ENCODE measurements at regions not wholly inside any gene's neighbourhood (a gene's known extent, or its start where the extent isn't known, plus 50 kb on each side); places are given as distances from the start of the nearest gene placed in this dataset.

DNA sequence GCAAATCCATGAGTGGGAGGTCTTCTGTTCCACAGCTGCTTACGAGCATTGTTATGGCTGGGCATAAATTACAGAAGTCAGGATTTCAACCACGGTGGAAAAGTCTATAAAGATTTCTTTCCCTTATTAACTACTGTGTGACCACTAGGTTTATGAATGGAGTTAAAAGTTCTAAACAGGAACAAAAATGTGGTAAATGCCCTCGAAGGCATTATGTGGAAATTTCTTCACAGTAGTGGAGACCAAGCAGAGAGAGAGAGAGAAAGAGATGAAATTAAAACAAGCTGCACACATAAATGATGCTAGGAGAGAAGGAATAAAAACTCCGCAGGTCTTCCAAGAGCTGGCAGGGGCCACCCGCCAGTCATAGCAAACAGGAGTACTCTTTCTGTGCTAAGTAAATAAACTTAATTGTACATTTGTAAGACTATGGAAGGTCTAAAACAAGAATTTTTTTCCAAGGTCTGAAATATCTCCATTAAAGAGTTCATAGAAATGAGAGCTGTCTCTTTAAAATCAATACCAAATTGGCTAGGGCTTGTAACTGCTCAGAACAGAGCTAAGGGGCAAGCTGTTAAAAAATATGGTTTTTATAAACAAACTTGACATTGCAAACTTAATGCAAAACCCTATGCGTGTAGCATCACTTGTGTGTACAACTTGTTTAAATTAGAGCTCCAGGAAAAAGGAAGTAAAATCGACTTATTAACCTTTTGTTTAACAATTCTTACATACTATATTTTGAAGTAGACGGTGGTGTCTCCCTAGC, 438.2 kb downstream of the MEIS1 start (continued):
- TF ChIP-seq FOXK2 (IDR thresholded peaks at IDR 0.05) = no peak
- TF ChIP-seq POLR2A (IDR thresholded peaks at IDR 0.05; ENCODE audit: low read depth, low read length) = no peak
- no peak for TF ChIP-seq SP1 (IDR thresholded peaks at IDR 0.05; ENCODE audit: low read depth, low read length)

DNA sequence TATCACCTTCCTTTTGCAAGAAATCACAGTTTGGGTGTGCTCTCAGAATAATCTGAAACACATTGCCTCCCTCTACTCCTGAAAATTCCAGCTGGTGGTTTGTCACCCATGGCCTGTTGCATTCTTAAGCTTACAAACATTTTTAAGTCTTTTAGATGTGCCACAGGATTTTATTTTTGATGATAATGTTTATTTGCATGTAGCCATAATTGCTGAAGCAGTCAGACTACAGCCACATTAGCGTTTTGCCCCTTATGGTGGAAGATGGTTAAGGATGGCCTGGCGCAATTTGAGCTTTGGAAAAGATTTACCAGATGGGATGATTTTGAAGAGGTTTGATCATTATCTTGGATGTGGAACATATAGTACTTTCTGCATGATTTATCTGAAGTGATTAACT, 439.5 kb downstream of the MEIS1 start:
- Histone ChIP-seq H3K4me1 (ENCODE audit: control insufficient read depth, insufficient read depth, low read length) (no peaks in the 10 kb centered on the region), H3K79me2 (ENCODE audit: control insufficient read depth, insufficient read depth, low read length) (no peaks in the 10 kb centered on the region), H3K27ac (ENCODE audit: control insufficient read depth, insufficient read depth) (no peak overlapping the region), H2AFZ (ENCODE audit: control insufficient read depth, low read depth, low read length) (no peak overlapping the region), H3K9ac (ENCODE audit: control insufficient read depth, insufficient read depth, low read length) (no peak overlapping the region), H3K36me3 (ENCODE audit: control insufficient read depth in 2 of 2, insufficient read depth in 2 of 2, low read length in 1 of 2) (no peaks in the 10 kb centered on the region), H4K20me1 (ENCODE audit: control insufficient read depth, insufficient read depth) (no peaks in the 10 kb centered on the region), H3K9me3 (replicated peaks; ENCODE audit: control insufficient read depth, insufficient read depth, low read length) (no peaks in the 10 kb centered on the region), H3K4me2 (ENCODE audit: control insufficient read depth, insufficient read depth) (no peak overlapping the region), H3K27me3 (replicated peaks in 1 of 2; ENCODE audit: control insufficient read depth in 2 of 2, insufficient read depth in 2 of 2, low read length in 1 of 2) (no peaks in the 10 kb centered on the region), H3K4me3 (no peak overlapping the region)
- intact Hi-C loops (cut with micrococcal nuclease; ENCODE audit: unreplicated experiment) = no loop called here
- TF ChIP-seq PAX5 (IDR thresholded peaks at IDR 0.05; ENCODE audit: borderline replicate concordance, low read depth, low read length) = no peak
- ATAC-seq (no peak), FAIRE-seq (no peak), DNase-seq (ENCODE audit: low read depth, low spot score) (no peak)
- BruUV-seq (replicated peaks) = no TSS peak
- RAD21 ChIA-PET (ENCODE audit: unreplicated experiment) = no interaction called here
- WGBS (ENCODE audit: insufficient coverage, insufficient replicate concordance, low lambda C conversion rate, missing lambda C conversion rate) = 19% methylated on average over 2 of the region's 2 CpGs
- CTCF ChIA-PET = no interaction called here
- POLR2A ChIA-PET = no interaction called here
- in situ Hi-C loops (cut with MboI) = no loop called here
- SMC1A ChIA-PET (ENCODE audit: uncharacterized antibody, unreplicated experiment) = no interaction called here

DNA sequence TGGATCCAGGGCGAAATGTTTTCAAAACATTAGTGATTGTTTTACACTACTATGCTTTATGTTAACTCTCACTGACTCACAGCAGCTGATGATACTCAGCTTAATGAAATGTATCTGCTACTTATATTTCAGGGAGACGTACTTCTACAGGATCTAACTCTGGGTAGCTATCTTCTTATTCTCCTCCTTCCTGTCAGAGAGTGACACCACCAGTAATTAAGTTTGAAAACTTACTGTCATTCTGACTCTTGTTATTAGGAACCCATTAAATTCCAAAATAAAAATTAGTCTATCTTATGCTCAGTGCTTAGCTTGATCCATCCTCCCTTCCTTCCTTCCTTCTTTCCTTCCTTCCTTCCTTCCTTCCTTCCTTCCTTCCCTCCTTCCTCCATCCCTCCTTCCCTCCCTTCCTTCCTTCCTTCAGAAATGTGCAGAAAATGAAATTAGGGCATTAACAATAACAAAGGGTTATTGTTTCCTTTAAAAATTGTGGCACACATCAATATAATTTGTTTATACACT, 441.1 kb downstream of the MEIS1 start:
- no TSS peak for BruUV-seq (replicated peaks)
- DNase-seq (ENCODE audit: low read depth, low spot score) (no peak), FAIRE-seq (no peak), ATAC-seq (no peak)
- H3K9me3 ChIP-seq (replicated peaks; ENCODE audit: control insufficient read depth, insufficient read depth, low read length) = no peaks in the 10 kb centered on the region
- WGBS (ENCODE audit: insufficient coverage, insufficient replicate concordance, low lambda C conversion rate, missing lambda C conversion rate) = 2% methylated on average over 2 of the region's 2 CpGs
- ChIA-PET SMC1A (ENCODE audit: uncharacterized antibody, unreplicated experiment) (no interaction called here), CTCF (no interaction called here), RAD21 (ENCODE audit: unreplicated experiment) (no interaction called here), POLR2A (no interaction called here)
- no peaks in the 10 kb centered on the region for H3K27me3 ChIP-seq (replicated peaks in 1 of 2; ENCODE audit: control insufficient read depth in 2 of 2, insufficient read depth in 2 of 2, low read length in 1 of 2)
- no peak overlapping the region for H3K27ac ChIP-seq (ENCODE audit: control insufficient read depth, insufficient read depth)
- H3K36me3 ChIP-seq (ENCODE audit: control insufficient read depth in 2 of 2, insufficient read depth in 2 of 2, low read length in 1 of 2) = no peaks in the 10 kb centered on the region
- H4K20me1 ChIP-seq (ENCODE audit: control insufficient read depth, insufficient read depth) = no peaks in the 10 kb centered on the region
- H3K4me2 ChIP-seq (ENCODE audit: control insufficient read depth, insufficient read depth) = no peak overlapping the region
- no peaks in the 10 kb centered on the region for H3K79me2 ChIP-seq (ENCODE audit: control insufficient read depth, insufficient read depth, low read length)
- no peak overlapping the region for H3K9ac ChIP-seq (ENCODE audit: control insufficient read depth, insufficient read depth, low read length)
- TF ChIP-seq, protein P1, sequence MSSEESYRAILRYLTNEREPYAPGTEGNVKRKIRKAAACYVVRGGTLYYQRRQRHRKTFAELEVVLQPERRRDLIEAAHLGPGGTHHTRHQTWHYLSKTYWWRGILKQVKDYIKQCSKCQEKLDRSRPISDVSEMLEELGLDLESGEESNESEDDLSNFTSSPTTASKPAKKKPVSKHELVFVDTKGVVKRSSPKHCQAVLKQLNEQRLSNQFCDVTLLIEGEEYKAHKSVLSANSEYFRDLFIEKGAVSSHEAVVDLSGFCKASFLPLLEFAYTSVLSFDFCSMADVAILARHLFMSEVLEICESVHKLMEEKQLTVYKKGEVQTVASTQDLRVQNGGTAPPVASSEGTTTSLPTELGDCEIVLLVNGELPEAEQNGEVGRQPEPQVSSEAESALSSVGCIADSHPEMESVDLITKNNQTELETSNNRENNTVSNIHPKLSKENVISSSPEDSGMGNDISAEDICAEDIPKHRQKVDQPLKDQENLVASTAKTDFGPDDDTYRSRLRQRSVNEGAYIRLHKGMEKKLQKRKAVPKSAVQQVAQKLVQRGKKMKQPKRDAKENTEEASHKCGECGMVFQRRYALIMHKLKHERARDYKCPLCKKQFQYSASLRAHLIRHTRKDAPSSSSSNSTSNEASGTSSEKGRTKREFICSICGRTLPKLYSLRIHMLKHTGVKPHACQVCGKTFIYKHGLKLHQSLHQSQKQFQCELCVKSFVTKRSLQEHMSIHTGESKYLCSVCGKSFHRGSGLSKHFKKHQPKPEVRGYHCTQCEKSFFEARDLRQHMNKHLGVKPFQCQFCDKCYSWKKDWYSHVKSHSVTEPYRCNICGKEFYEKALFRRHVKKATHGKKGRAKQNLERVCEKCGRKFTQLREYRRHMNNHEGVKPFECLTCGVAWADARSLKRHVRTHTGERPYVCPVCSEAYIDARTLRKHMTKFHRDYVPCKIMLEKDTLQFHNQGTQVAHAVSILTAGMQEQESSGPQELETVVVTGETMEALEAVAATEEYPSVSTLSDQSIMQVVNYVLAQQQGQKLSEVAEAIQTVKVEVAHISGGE (CRISPR knock-in tag; IDR thresholded peaks at IDR 0.05) = no peak
- no peak for TF ChIP-seq JUNB (IDR thresholded peaks at IDR 0.05)
- no peak for TF ChIP-seq SMARCA5 (IDR thresholded peaks at IDR 0.05)
- no peaks in the 10 kb centered on the region for H3K4me1 ChIP-seq (ENCODE audit: control insufficient read depth, insufficient read depth, low read length)
- no peak overlapping the region for H3K4me3 ChIP-seq
- in situ Hi-C loops (cut with MboI) = no loop called here
- intact Hi-C loops (cut with micrococcal nuclease; ENCODE audit: unreplicated experiment) = no loop called here
- H2AFZ ChIP-seq (ENCODE audit: control insufficient read depth, low read depth, low read length) = no peak overlapping the region

All from GM12878 (cell line).